ENCODE measurements at regions not wholly inside any gene's neighbourhood (a gene's known extent, or its start where the extent isn't known, plus 50 kb on each side); places are given as distances from the start of the nearest gene placed in this dataset.

- intact Hi-C loops (cut with micrococcal nuclease) = no loop called here
- peaks cover 11% of the 10 kb centered on the region for H3K27me3 Mint-ChIP-seq (ENCODE audit: insufficient read depth, unreplicated experiment)
- no peak overlapping the region for H3K27ac Mint-ChIP-seq (ENCODE audit: low read depth, unreplicated experiment)
- H3K36me3 Mint-ChIP-seq (ENCODE audit: insufficient read depth, unreplicated experiment) = no peaks in the 10 kb centered on the region
- DNase-seq (ENCODE audit: unreplicated experiment) = no peak
- BruUV-seq (replicated peaks) = no TSS peak
- no peak for TF ChIP-seq CTCF (IDR thresholded peaks at IDR 0.05; ENCODE audit: unreplicated experiment)
- POLR2A ChIA-PET = no interaction called here
- no peaks in the 10 kb centered on the region for H3K9me3 Mint-ChIP-seq (ENCODE audit: unreplicated experiment)
- H3K4me3 Mint-ChIP-seq (ENCODE audit: unreplicated experiment) = no peak overlapping the region
- CTCF ChIA-PET = interaction anchor here (0.7 kb wide), 1 partner anchor 437 kb away, joined by 4 read pairs; no protein-coding TSS in a partner anchor
- no peaks in the 10 kb centered on the region for H3K4me1 Mint-ChIP-seq (ENCODE audit: insufficient read depth, unreplicated experiment)
Observed at GRCh38 chr2:37441055-37441454, 96.6 kb downstream of the QPCT start.

GRCh38 chr2:37443082-37443481 lies 98.7 kb downstream of the QPCT start:
- TF ChIP-seq CTCF (IDR thresholded peaks at IDR 0.05; ENCODE audit: unreplicated experiment) = no peak
- POLR2A ChIA-PET = interaction anchor here (0.8 to 0.9 kb wide), 2 partner anchors 12 to 17 kb away, joined by 3 to 4 read pairs; no protein-coding TSS in a partner anchor
- no TSS peak for BruUV-seq (replicated peaks)
- Mint-ChIP-seq H3K9me3 (ENCODE audit: unreplicated experiment) (no peaks in the 10 kb centered on the region), H3K4me1 (ENCODE audit: insufficient read depth, unreplicated experiment) (no peaks in the 10 kb centered on the region), H3K36me3 (ENCODE audit: insufficient read depth, unreplicated experiment) (no peaks in the 10 kb centered on the region), H3K27ac (ENCODE audit: low read depth, unreplicated experiment) (no peak overlapping the region), H3K4me3 (ENCODE audit: unreplicated experiment) (no peak overlapping the region), H3K27me3 (ENCODE audit: insufficient read depth, unreplicated experiment) (peaks cover 11% of the 10 kb centered on the region)
- intact Hi-C loops (cut with micrococcal nuclease) = no loop called here
- CTCF ChIA-PET = interaction anchor here (0.6 to 1.8 kb wide), 3 partner anchors 9 to 1881 kb away, joined by 3 to 6 read pairs (median 3); no protein-coding TSS in a partner anchor
- no peak for DNase-seq (ENCODE audit: unreplicated experiment)

DNA sequence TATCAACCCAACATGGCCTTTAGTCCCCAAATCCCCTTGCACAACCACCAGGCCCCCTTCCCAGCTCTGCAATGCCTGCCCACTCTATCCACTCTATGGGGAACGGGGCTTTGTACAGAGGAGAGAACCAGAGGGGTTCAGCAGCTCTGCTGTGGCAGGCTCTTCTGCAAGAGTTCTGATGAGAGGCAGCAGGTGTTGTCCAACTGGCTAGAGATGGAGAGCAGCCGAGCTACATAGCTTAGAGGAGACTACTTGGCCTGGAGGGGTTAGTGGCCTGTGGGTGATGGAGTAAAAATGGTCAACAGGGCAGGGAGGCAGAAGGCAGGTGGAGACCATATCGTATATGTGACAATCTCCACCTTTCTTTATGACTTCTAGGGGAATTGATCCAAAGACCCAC lies 103.0 kb downstream of the QPCT start:
- Mint-ChIP-seq H3K27me3 (ENCODE audit: insufficient read depth, unreplicated experiment) (peaks cover 11% of the 10 kb centered on the region), H3K9me3 (ENCODE audit: unreplicated experiment) (no peaks in the 10 kb centered on the region), H3K27ac (ENCODE audit: low read depth, unreplicated experiment) (no peak overlapping the region), H3K4me1 (ENCODE audit: insufficient read depth, unreplicated experiment) (no peaks in the 10 kb centered on the region), H3K4me3 (ENCODE audit: unreplicated experiment) (no peak overlapping the region), H3K36me3 (ENCODE audit: insufficient read depth, unreplicated experiment) (no peaks in the 10 kb centered on the region)
- ChIA-PET POLR2A (interaction anchor here (0.5 kb wide), 1 partner anchor 1273 kb away, joined by 3 read pairs; no protein-coding TSS in a partner anchor), CTCF (interaction anchor here (0.8 to 1.0 kb wide), 2 partner anchors 9 to 430 kb away, joined by 3 read pairs; no protein-coding TSS in a partner anchor)
- DNase-seq (ENCODE audit: unreplicated experiment) = no peak
- no TSS peak for BruUV-seq (replicated peaks)
- intact Hi-C loops (cut with micrococcal nuclease) = no loop called here
- no peak for TF ChIP-seq CTCF (IDR thresholded peaks at IDR 0.05; ENCODE audit: unreplicated experiment)

GRCh38 chr2:37448342-37449120 lies 104.1 kb downstream of the QPCT start:
- H3K4me1 Mint-ChIP-seq (ENCODE audit: insufficient read depth, unreplicated experiment) = no peaks in the 10 kb centered on the region
- BruUV-seq (replicated peaks) = no TSS peak
- intact Hi-C loops (cut with micrococcal nuclease) = no loop called here
- CTCF ChIA-PET = interaction anchor here (0.6 to 1.0 kb wide), 2 partner anchors 280 to 429 kb away, joined by 3 to 4 read pairs; no protein-coding TSS in a partner anchor
- POLR2A ChIA-PET = no interaction called here
- no peaks in the 10 kb centered on the region for H3K9me3 Mint-ChIP-seq (ENCODE audit: unreplicated experiment)
- no peak overlapping the region for H3K27ac Mint-ChIP-seq (ENCODE audit: low read depth, unreplicated experiment)
- no peak for DNase-seq (ENCODE audit: unreplicated experiment)
- peaks cover under 1% of the 10 kb centered on the region for H3K27me3 Mint-ChIP-seq (ENCODE audit: insufficient read depth, unreplicated experiment)
- no peak for TF ChIP-seq CTCF (IDR thresholded peaks at IDR 0.05; ENCODE audit: unreplicated experiment)
- no peaks in the 10 kb centered on the region for H3K36me3 Mint-ChIP-seq (ENCODE audit: insufficient read depth, unreplicated experiment)
- H3K4me3 Mint-ChIP-seq (ENCODE audit: unreplicated experiment) = no peak overlapping the region
